Sciatic nerve (tissue), 2 donors: ENCODE measurements at regions not wholly inside any gene's neighbourhood (a gene's known extent, or its start where the extent isn't known, plus 50 kb on each side); places are given as distances from the start of the nearest gene placed in this dataset.

Source experiments
- ATAC-seq: fragments of 200-7000 bp; cut with Tn5 transposase; one replicate; pipeline ENCODE4 v1.9.1; 2020; ENCODE audit warnings: mild to moderate bottlenecking, moderate library complexity
- DNase-seq: peaks from one replicate; pipeline ENCODE4 v3.0.0-alpha.2; 2020; ENCODE audit warnings: low spot score
- intact Hi-C: fragments of 100-400 bp; cut with DNase I; formaldehyde crosslinking; loops from one replicate; pipeline ENCODE4 v1.14.2; 2022
- donor health status: DM: no; HTN: no; CAD: no.
- donor health status: DM: no; HTN: no; CAD: no.

DNA sequence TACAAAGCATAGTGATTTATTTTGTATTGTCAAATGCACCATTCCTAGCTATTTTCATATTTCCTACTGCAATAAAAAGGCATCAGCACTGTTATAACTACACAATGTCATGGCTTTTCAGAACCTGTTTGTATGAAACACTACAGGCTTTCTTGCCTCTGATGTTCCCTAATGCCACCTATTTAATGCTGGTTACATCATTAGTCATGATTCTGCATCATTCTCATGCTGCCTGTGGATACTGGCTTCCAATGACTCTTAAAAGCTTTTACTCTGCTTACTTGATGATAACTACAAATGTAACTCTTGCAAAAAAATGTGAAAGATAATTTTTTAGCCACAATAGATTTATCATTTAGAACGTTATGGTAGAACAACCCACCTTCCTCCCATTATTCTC, 529.4 kb downstream of the HTR7 start:
- DNase-seq: no peak
- no peak for ATAC-seq
- intact Hi-C loops: no loop called here

GRCh38 chr10:90328896-90329295, 528.9 kb downstream of the HTR7 start:
- DNase-seq (no peak), ATAC-seq (no peak)
- intact Hi-C loops: no loop called here

DNA sequence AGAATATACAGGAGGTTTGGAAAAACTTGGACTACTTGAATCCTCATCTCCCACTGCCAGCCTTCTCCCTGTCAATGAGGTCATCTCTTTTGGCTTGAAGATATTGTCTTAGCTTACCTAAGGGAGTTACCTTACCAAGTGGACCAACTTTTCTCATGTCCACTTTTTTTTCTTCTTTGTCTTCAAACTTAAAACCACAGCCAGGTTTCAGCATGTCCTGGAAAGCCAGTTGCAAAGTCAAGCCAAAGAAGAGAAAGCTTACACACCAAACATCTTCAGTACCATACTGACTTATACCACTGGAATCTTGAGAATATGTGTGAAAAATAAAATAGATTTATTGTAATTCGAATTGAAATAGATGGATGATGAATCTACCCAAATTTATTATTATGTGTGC, 520.5 kb downstream of the HTR7 start:
- DNase-seq: no peak
- intact Hi-C loops: no loop called here
- no peak for ATAC-seq

- intact Hi-C loops: no loop called here
- no peak for ATAC-seq
- DNase-seq: no peak
These were observed 515.4 kb downstream of the HTR7 start for GRCh38 chr10:90342480-90342879.

- ATAC-seq (no peak), DNase-seq (no peak)
- intact Hi-C loops: no loop called here
These were observed 513.6 kb downstream of the HTR7 start for GRCh38 chr10:90344226-90344625.

DNA sequence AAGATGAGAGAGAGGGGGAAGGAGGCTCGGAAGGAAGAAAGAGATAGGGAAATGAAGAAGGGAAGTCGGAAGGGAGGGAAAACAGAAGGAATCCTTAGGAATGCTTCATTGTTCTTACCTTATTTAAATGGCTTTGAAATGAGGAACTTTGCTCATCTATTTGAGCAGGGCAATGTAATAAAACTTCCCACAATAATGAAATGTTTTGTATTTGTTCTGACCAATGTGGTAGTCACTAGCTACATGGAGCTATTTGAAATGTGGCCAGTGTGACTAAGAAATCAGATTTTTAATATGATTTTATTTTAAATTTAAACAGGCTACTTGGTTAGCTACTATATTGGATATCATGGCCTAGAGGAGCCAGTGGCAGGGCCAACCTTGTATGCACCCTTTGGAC, 510.6 kb downstream of the HTR7 start:
- intact Hi-C loops: no loop called here
- DNase-seq (no peak), ATAC-seq (no peak)

GRCh38 chr10:90350122-90350521, 507.7 kb downstream of the HTR7 start:
- DNase-seq (no peak), ATAC-seq (no peak)
- intact Hi-C loops: no loop called here

GRCh38 chr10:90352288-90352687, 505.6 kb downstream of the HTR7 start:
- intact Hi-C loops: no loop called here
- no peak for DNase-seq
- no peak for ATAC-seq

GRCh38 chr10:90354914-90355313, 502.9 kb downstream of the HTR7 start:
- DNase-seq (no peak), ATAC-seq (no peak)
- intact Hi-C loops: no loop called here

DNA sequence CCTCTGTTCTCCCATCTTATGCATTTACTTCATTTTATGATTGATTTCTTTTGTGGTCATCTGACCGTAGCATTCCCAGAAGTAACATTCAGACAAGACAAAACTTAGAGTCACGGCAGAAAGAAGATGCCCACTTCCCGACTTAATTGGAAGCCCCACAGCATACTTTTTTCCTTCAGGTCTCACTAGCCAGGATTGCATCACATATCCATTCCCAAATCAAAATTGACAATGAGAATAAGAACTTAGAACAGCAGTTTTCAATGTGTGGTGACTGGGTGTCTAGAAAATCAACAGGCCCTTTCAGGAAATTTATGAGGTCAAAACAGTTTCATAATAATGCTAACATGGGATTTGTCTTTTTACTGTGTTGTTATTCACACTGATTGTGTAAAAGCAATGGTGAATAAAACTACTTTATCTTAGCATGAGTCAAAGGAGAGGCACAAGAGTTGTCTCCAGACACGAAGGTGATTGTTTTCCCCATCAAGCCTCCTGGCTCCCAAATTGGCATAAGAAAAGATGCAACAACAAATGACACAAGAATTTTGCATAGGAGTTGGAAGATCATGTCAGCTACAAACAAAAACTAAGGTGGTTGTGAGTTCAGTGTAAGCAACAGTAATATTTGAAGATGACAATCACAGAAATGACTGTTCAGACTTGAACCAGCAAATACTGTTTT, 493.9 kb downstream of the HTR7 start:
- no peak for ATAC-seq
- intact Hi-C loops: no loop called here
- no peak for DNase-seq

GRCh38 chr10:90372451-90372850, 485.4 kb downstream of the HTR7 start:
- no peak for ATAC-seq
- intact Hi-C loops: no loop called here
- DNase-seq: no peak

DNA sequence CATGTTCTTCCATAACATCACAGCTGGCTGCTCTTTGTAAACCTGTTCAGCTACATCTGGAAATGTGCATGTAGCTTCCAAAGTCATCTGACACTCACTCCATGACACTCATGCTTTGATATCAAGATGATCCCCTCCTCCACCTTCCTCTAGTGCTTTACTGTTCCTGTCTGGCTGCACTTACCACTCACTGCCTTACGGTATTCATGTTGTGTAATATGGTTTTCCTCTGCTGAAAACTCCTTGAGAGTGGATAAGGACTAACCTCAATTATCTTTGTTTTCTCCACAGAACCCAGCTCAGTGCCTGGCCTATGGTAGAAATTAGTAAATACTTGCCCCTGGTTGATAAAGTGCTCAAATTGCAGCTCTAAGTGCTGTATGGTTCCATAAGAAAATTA, 483.9 kb downstream of the HTR7 start:
- intact Hi-C loops: no loop called here
- ATAC-seq: no peak
- DNase-seq: no peak

- ATAC-seq (no peak), DNase-seq (no peak)
- intact Hi-C loops: no loop called here
These were observed 479.2 kb downstream of the HTR7 start for GRCh38 chr10:90378524-90379076.

- intact Hi-C loops: no loop called here
- no peak for DNase-seq
- ATAC-seq: no peak
These were observed 476.4 kb downstream of the HTR7 start for GRCh38 chr10:90381468-90381867.

DNA sequence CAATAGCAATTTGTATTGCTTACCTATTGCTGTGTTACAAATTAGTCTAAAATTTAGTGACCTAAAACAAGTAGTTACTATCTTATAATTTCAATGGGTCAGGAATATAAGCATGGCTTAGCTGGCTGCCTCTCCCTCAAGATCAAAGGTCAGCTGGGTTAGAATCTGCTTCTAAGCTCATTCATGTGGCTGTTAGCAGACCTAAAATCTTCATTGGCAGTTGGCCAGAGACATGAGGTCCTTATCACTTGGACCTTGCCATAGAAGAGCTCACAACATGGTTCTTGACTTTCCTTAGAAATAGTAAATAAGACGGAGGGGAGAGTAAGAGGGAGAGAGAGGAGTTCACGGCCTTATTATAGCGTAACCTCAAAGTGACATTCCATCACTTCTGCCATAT, 468.0 kb downstream of the HTR7 start:
- intact Hi-C loops: no loop called here
- no peak for ATAC-seq
- DNase-seq: no peak

GRCh38 chr10:90394311-90394710, 463.5 kb downstream of the HTR7 start:
- no peak for DNase-seq
- intact Hi-C loops: no loop called here
- ATAC-seq: no peak

GRCh38 chr10:90396721-90397120, 461.1 kb downstream of the HTR7 start:
- ATAC-seq: no peak
- intact Hi-C loops: no loop called here
- no peak for DNase-seq

- DNase-seq: no peak
- ATAC-seq: no peak
- intact Hi-C loops: no loop called here
These were observed 459.3 kb downstream of the HTR7 start for GRCh38 chr10:90398566-90398965.

- ATAC-seq (no peak), DNase-seq (no peak)
- intact Hi-C loops: no loop called here
These were observed 458.1 kb downstream of the HTR7 start for GRCh38 chr10:90399782-90400181.

GRCh38 chr10:90403211-90404000, 454.4 kb downstream of the HTR7 start:
- intact Hi-C loops: no loop called here
- no peak for DNase-seq
- no peak for ATAC-seq

DNA sequence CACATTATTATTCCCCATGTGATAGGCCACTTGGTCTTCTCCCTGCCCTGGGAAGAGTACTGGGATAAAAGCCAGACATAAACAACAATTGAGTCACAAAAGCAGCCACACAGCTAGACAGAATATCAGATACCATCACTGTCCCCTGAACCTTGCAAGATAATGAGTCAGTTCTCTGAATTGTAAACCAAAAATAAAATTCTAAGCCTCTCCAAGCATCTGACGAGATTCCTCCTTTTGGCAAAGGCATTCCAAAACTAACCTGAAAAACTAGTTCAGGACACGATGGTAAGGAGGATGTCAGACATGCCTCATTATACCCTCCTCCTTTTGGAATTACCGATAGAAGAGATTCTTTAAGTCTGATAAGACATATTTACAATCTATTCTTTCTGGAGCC, 450.7 kb downstream of the HTR7 start:
- ATAC-seq (no peak), DNase-seq (no peak)
- intact Hi-C loops: no loop called here
